Activated CD4-positive, alpha-beta T cell treated with anti-CD3 and anti-CD28 coated beads, Interleukin-2, amount 10 ng/mL, durations not matched to agents 7 days and 5 days (primary cell): ENCODE measurements at regions not wholly inside any gene's neighbourhood (a gene's known extent, or its start where the extent isn't known, plus 50 kb on each side); places are given as distances from the start of the nearest gene placed in this dataset.

Experiments used
- CTCF ChIA-PET: fragments of 350-600 bp; sonication (Branson Sonifier 250); formaldehyde crosslinking; loops from one replicate; lab custom pipeline; 2021; ENCODE audit warnings: antibody characterized with exemption; lab: Charles Lee
- POLR2A ChIA-PET: fragments of 350-600 bp; sonication (Branson Sonifier 250); formaldehyde crosslinking; loops from one replicate; lab custom pipeline; 2021; ENCODE audit warnings: antibody characterized with exemption; lab: Charles Lee
- DNase-seq: peaks from one replicate; pipeline ENCODE4 v3.0.0-alpha.2; 2020
- H3K27ac Mint-ChIP-seq: one replicate; pipeline ENCODE4 v1.8.0; 2021; ENCODE audit warnings: mild to moderate bottlenecking, moderate library complexity, mixed read lengths
- H3K27me3 Mint-ChIP-seq: one replicate; pipeline ENCODE4 v1.8.0; 2021; ENCODE audit warnings: mixed read lengths
- H3K36me3 Mint-ChIP-seq: one replicate; pipeline ENCODE4 v1.8.0; 2021; ENCODE audit warnings: low read depth, mixed read lengths
- H3K4me1 Mint-ChIP-seq: one replicate; pipeline ENCODE4 v1.8.0; 2021; ENCODE audit warnings: mixed read lengths
- H3K4me3 Mint-ChIP-seq: one replicate; pipeline ENCODE4 v1.8.0; 2021; ENCODE audit warnings: mild to moderate bottlenecking, moderate library complexity, mixed read lengths
- H3K9me3 Mint-ChIP-seq: one replicate; pipeline ENCODE4 v1.8.0; 2021; ENCODE audit warnings: mixed read lengths

GRCh38 chr9:82332018-82332773 is 343.6 kb downstream of the SPATA31D1 start:
- H3K27me3 Mint-ChIP-seq = no peaks in the 10 kb centered on the region
- H3K9me3 Mint-ChIP-seq = no peaks in the 10 kb centered on the region
- CTCF ChIA-PET = no interaction called here

GRCh38 chr9:82332774-82333152 is 344.2 kb downstream of the SPATA31D1 start:
- Mint-ChIP-seq H3K9me3 (no peaks in the 10 kb centered on the region), H3K4me1 (no peaks in the 10 kb centered on the region), H3K36me3 (no peaks in the 10 kb centered on the region), H3K4me3 (no peak overlapping the region), H3K27me3 (no peaks in the 10 kb centered on the region), H3K27ac (no peak overlapping the region)
- DNase-seq = no peak
- POLR2A ChIA-PET = no interaction called here
- CTCF ChIA-PET = no interaction called here

More at GRCh38 chr9:82332018-82332773, 343.6 kb downstream of the SPATA31D1 start:
- Mint-ChIP-seq H3K36me3 (no peaks in the 10 kb centered on the region), H3K27ac (no peak overlapping the region), H3K4me3 (no peak overlapping the region), H3K4me1 (no peaks in the 10 kb centered on the region)
- POLR2A ChIA-PET = no interaction called here
- DNase-seq = no peak

- no peaks in the 10 kb centered on the region for H3K4me1 Mint-ChIP-seq
- H3K27me3 Mint-ChIP-seq = no peaks in the 10 kb centered on the region
- no peak overlapping the region for H3K27ac Mint-ChIP-seq
- no peak for DNase-seq
- POLR2A ChIA-PET = no interaction called here
- no peaks in the 10 kb centered on the region for H3K9me3 Mint-ChIP-seq
- H3K4me3 Mint-ChIP-seq = no peak overlapping the region
- CTCF ChIA-PET = no interaction called here
- no peaks in the 10 kb centered on the region for H3K36me3 Mint-ChIP-seq
Measured at GRCh38 chr9:82333671-82334070, 345.1 kb downstream of the SPATA31D1 start.

- ChIA-PET POLR2A (no interaction called here), CTCF (no interaction called here)
- Mint-ChIP-seq H3K36me3 (no peaks in the 10 kb centered on the region), H3K9me3 (no peaks in the 10 kb centered on the region), H3K4me3 (no peak overlapping the region), H3K4me1 (no peaks in the 10 kb centered on the region), H3K27ac (no peak overlapping the region), H3K27me3 (no peaks in the 10 kb centered on the region)
- no peak for DNase-seq
Measured at GRCh38 chr9:82334286-82334685, 345.7 kb downstream of the SPATA31D1 start.

GRCh38 chr9:82337351-82337750 is 348.8 kb downstream of the SPATA31D1 start:
- no peak overlapping the region for H3K27ac Mint-ChIP-seq
- no peak for DNase-seq
- POLR2A ChIA-PET = no interaction called here

GRCh38 chr9:82342046-82342445 is 353.5 kb downstream of the SPATA31D1 start:
- POLR2A ChIA-PET = no interaction called here
- CTCF ChIA-PET = no interaction called here

More at GRCh38 chr9:82337351-82337750, 348.8 kb downstream of the SPATA31D1 start:
- Mint-ChIP-seq H3K4me1 (no peaks in the 10 kb centered on the region), H3K27me3 (no peaks in the 10 kb centered on the region), H3K4me3 (no peak overlapping the region), H3K36me3 (no peaks in the 10 kb centered on the region), H3K9me3 (no peaks in the 10 kb centered on the region)
- CTCF ChIA-PET = no interaction called here

GRCh38 chr9:82346040-82346439 is 357.5 kb downstream of the SPATA31D1 start:
- no peaks in the 10 kb centered on the region for H3K4me1 Mint-ChIP-seq
- ChIA-PET CTCF (no interaction called here), POLR2A (no interaction called here)
- H3K9me3 Mint-ChIP-seq = peaks cover 16% of the 10 kb centered on the region
- H3K4me3 Mint-ChIP-seq = no peak overlapping the region
- H3K27me3 Mint-ChIP-seq = no peaks in the 10 kb centered on the region
- no peaks in the 10 kb centered on the region for H3K36me3 Mint-ChIP-seq
- no peak for DNase-seq
- H3K27ac Mint-ChIP-seq = no peak overlapping the region

More at GRCh38 chr9:82342046-82342445, 353.5 kb downstream of the SPATA31D1 start:
- Mint-ChIP-seq H3K4me1 (no peaks in the 10 kb centered on the region), H3K27ac (no peak overlapping the region), H3K27me3 (no peaks in the 10 kb centered on the region), H3K9me3 (peaks cover 11% of the 10 kb centered on the region), H3K4me3 (no peak overlapping the region), H3K36me3 (no peaks in the 10 kb centered on the region)
- DNase-seq = no peak

- ChIA-PET CTCF (no interaction called here), POLR2A (no interaction called here)
- DNase-seq = no peak
- Mint-ChIP-seq H3K4me1 (no peaks in the 10 kb centered on the region), H3K36me3 (no peaks in the 10 kb centered on the region), H3K4me3 (no peak overlapping the region), H3K9me3 (no peaks in the 10 kb centered on the region), H3K27ac (no peak overlapping the region), H3K27me3 (no peaks in the 10 kb centered on the region)
Measured at GRCh38 chr9:82353631-82354278, 365.2 kb downstream of the SPATA31D1 start.

- ChIA-PET POLR2A (no interaction called here), CTCF (no interaction called here)
- Mint-ChIP-seq H3K4me1 (no peaks in the 10 kb centered on the region), H3K9me3 (no peaks in the 10 kb centered on the region), H3K36me3 (no peaks in the 10 kb centered on the region), H3K4me3 (no peak overlapping the region), H3K27me3 (no peaks in the 10 kb centered on the region), H3K27ac (no peak overlapping the region)
- no peak for DNase-seq
Measured at GRCh38 chr9:82354279-82354659, 365.7 kb downstream of the SPATA31D1 start.

GRCh38 chr9:82356131-82356530 is 367.6 kb downstream of the SPATA31D1 start:
- no peaks in the 10 kb centered on the region for H3K27me3 Mint-ChIP-seq
- no peaks in the 10 kb centered on the region for H3K4me1 Mint-ChIP-seq
- ChIA-PET CTCF (no interaction called here), POLR2A (no interaction called here)
- H3K27ac Mint-ChIP-seq = no peak overlapping the region
- H3K4me3 Mint-ChIP-seq = no peak overlapping the region
- H3K36me3 Mint-ChIP-seq = no peaks in the 10 kb centered on the region
- DNase-seq = no peak
- H3K9me3 Mint-ChIP-seq = no peaks in the 10 kb centered on the region

GRCh38 chr9:82356871-82357270 is 368.3 kb downstream of the SPATA31D1 start:
- Mint-ChIP-seq H3K36me3 (no peaks in the 10 kb centered on the region), H3K27me3 (no peaks in the 10 kb centered on the region), H3K4me3 (no peak overlapping the region), H3K27ac (no peak overlapping the region), H3K4me1 (no peaks in the 10 kb centered on the region), H3K9me3 (no peaks in the 10 kb centered on the region)
- ChIA-PET CTCF (no interaction called here), POLR2A (no interaction called here)
- DNase-seq = no peak

GRCh38 chr9:82363198-82363597 is 374.6 kb downstream of the SPATA31D1 start:
- H3K9me3 Mint-ChIP-seq = no peaks in the 10 kb centered on the region
- POLR2A ChIA-PET = interaction anchor here (0.5 kb wide), 1 partner anchor 25 kb away, joined by 3 read pairs; no protein-coding TSS in a partner anchor
- H3K36me3 Mint-ChIP-seq = no peaks in the 10 kb centered on the region
- no peak overlapping the region for H3K27ac Mint-ChIP-seq
- CTCF ChIA-PET = interaction anchor here (0.9 kb wide), 1 partner anchor 133 kb away, joined by 3 read pairs; no protein-coding TSS in a partner anchor
- H3K27me3 Mint-ChIP-seq = no peaks in the 10 kb centered on the region
- H3K4me1 Mint-ChIP-seq = no peaks in the 10 kb centered on the region
- no peak for DNase-seq
- H3K4me3 Mint-ChIP-seq = no peak overlapping the region

GRCh38 chr9:82363682-82364081 is 375.1 kb downstream of the SPATA31D1 start:
- no peak for DNase-seq
- POLR2A ChIA-PET = no interaction called here
- H3K9me3 Mint-ChIP-seq = no peaks in the 10 kb centered on the region
- H3K4me1 Mint-ChIP-seq = no peaks in the 10 kb centered on the region
- CTCF ChIA-PET = no interaction called here
- no peaks in the 10 kb centered on the region for H3K36me3 Mint-ChIP-seq
- no peak overlapping the region for H3K27ac Mint-ChIP-seq
- no peaks in the 10 kb centered on the region for H3K27me3 Mint-ChIP-seq
- H3K4me3 Mint-ChIP-seq = no peak overlapping the region
